Endothelial cell (in vitro differentiated cells): ENCODE measurements at regions not wholly inside any gene's neighbourhood (a gene's known extent, or its start where the extent isn't known, plus 50 kb on each side); places are given as distances from the start of the nearest gene placed in this dataset.

ENCODE experiments used
- DNase-seq: peaks from one replicate; pipeline ENCODE4 v3.0.0; 2021; ENCODE audit warnings: low spot score
- H3K27ac Mint-ChIP-seq: one replicate; pipeline ENCODE4 v1.8.0; 2021; ENCODE audit warnings: mixed read lengths, inconsistent platforms; ENCODE audit not compliant: unreplicated experiment
- H3K27me3 Mint-ChIP-seq: one replicate; pipeline ENCODE4 v1.8.0; 2021; ENCODE audit warnings: mild to moderate bottlenecking, moderate library complexity, mixed read lengths, inconsistent platforms; ENCODE audit not compliant: unreplicated experiment
- H3K36me3 Mint-ChIP-seq: one replicate; pipeline ENCODE4 v1.8.0; 2021; ENCODE audit warnings: mild to moderate bottlenecking, low read depth, mixed read lengths, inconsistent platforms; ENCODE audit not compliant: unreplicated experiment
- H3K4me1 Mint-ChIP-seq: one replicate; pipeline ENCODE4 v1.8.0; 2021; ENCODE audit warnings: mild to moderate bottlenecking, mixed read lengths, inconsistent platforms; ENCODE audit not compliant: unreplicated experiment
- H3K4me3 Mint-ChIP-seq: one replicate; pipeline ENCODE4 v1.8.0; 2021; ENCODE audit warnings: mild to moderate bottlenecking, mixed read lengths, inconsistent platforms; ENCODE audit not compliant: unreplicated experiment
- H3K9me3 Mint-ChIP-seq: one replicate; pipeline ENCODE4 v1.8.0; 2021; ENCODE audit warnings: mixed read lengths, inconsistent platforms; ENCODE audit not compliant: unreplicated experiment
- TF ChIP-seq, protein P1 (sequence below): fragments of 200-600 bp; sonication (generic); IDR thresholded peaks from one replicate; pipeline ENCODE4 v1.5.0; 2021; ENCODE audit warnings: antibody characterized with exemption; ENCODE audit not compliant: unreplicated experiment

DNA sequence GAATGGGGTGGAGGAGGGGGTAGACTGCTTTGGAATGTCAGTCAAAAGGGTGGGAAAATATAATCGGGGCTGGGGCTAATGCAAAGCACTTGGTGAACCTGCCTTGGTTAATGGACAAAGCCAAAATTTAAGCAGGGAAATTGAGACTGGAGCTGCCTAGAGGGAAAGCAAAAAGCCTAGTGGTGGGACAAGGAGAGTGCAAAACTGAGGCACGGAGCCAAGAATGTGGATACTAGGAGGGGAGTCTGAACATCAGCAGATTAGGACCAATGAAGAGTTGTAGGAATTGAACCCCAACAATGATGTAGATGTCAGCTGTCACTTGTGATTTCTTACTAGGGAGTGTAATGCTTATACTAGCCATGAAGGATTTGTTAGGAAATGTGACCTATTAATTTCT is 195.9 kb downstream of the MDFIC start:
- peaks cover 6% of the 10 kb centered on the region for H3K4me1 Mint-ChIP-seq

GRCh38 chr7:115116773-115117715 is 195.2 kb downstream of the MDFIC start:
- H3K4me1 Mint-ChIP-seq, result peaks cover under 1% of the 10 kb centered on the region
- TF ChIP-seq, protein P1, sequence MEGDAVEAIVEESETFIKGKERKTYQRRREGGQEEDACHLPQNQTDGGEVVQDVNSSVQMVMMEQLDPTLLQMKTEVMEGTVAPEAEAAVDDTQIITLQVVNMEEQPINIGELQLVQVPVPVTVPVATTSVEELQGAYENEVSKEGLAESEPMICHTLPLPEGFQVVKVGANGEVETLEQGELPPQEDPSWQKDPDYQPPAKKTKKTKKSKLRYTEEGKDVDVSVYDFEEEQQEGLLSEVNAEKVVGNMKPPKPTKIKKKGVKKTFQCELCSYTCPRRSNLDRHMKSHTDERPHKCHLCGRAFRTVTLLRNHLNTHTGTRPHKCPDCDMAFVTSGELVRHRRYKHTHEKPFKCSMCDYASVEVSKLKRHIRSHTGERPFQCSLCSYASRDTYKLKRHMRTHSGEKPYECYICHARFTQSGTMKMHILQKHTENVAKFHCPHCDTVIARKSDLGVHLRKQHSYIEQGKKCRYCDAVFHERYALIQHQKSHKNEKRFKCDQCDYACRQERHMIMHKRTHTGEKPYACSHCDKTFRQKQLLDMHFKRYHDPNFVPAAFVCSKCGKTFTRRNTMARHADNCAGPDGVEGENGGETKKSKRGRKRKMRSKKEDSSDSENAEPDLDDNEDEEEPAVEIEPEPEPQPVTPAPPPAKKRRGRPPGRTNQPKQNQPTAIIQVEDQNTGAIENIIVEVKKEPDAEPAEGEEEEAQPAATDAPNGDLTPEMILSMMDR, result no peak
- no peak overlapping the region for H3K27ac Mint-ChIP-seq
- H3K9me3 Mint-ChIP-seq, result no peaks in the 10 kb centered on the region
- H3K4me3 Mint-ChIP-seq, result no peak overlapping the region
- H3K36me3 Mint-ChIP-seq, result no peaks in the 10 kb centered on the region
- DNase-seq, result no peak
- H3K27me3 Mint-ChIP-seq, result no peaks in the 10 kb centered on the region

More for the DNA sequence above, 195.9 kb downstream of the MDFIC start:
- Mint-ChIP-seq H3K36me3 (no peaks in the 10 kb centered on the region), H3K4me3 (no peak overlapping the region), H3K27me3 (no peaks in the 10 kb centered on the region), H3K27ac (no peak overlapping the region), H3K9me3 (no peaks in the 10 kb centered on the region)
- TF ChIP-seq, protein P1, result no peak
- DNase-seq, result no peak

DNA sequence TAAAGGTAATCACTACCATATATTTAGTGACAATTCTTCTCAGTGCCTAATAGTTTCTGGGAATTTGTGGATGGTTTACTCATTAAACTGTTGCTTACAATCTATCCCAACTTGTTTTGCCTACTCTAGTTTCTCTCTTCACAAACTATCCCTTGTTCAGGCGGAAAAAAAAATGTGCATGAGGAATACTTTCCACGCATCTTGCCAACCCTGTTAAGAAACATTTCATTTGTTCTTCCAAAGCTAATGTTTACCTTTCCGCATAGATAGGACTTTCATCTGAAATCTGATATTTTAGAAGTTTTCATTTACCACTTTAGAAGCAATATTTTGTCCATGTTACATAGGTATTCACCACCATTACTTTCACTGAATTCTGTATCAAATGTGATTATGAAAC is 191.9 kb downstream of the MDFIC start:
- Mint-ChIP-seq H3K4me3 (no peak overlapping the region), H3K27ac (no peak overlapping the region), H3K36me3 (no peaks in the 10 kb centered on the region), H3K4me1 (no peaks in the 10 kb centered on the region), H3K27me3 (no peaks in the 10 kb centered on the region), H3K9me3 (no peaks in the 10 kb centered on the region)
- DNase-seq, result no peak
- TF ChIP-seq, protein P1, result no peak

DNA sequence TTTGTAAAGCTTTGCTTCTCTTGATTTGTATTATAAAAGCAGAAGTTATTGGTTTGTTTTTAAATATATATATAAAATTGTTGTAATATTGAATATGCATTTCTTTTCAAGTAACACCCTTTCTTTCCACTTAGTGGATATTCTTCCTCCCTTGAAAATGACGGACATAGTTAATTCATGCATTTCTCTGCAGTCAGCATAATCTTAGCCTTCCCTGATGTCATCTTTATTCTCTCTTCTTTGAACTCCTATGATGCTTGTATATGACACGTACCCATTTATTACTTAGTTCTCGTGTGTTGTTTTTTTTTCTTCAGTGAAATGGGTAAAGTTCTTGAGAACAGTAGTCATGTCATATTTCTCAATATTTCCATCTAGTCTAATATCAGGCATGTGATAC is 191.2 kb downstream of the MDFIC start:
- H3K36me3 Mint-ChIP-seq, result no peaks in the 10 kb centered on the region
- DNase-seq, result no peak
- H3K27ac Mint-ChIP-seq, result no peak overlapping the region
- H3K27me3 Mint-ChIP-seq, result no peaks in the 10 kb centered on the region
- no peak overlapping the region for H3K4me3 Mint-ChIP-seq
- TF ChIP-seq, protein P1, result no peak
- H3K4me1 Mint-ChIP-seq, result no peaks in the 10 kb centered on the region
- no peaks in the 10 kb centered on the region for H3K9me3 Mint-ChIP-seq

- no peak for DNase-seq
- H3K4me3 Mint-ChIP-seq, result no peak overlapping the region
- no peaks in the 10 kb centered on the region for H3K4me1 Mint-ChIP-seq
These were observed 188.6 kb downstream of the MDFIC start for GRCh38 chr7:115110523-115110922.

More at GRCh38 chr7:115110523-115110922, 188.6 kb downstream of the MDFIC start:
- no peaks in the 10 kb centered on the region for H3K9me3 Mint-ChIP-seq
- TF ChIP-seq, protein P1, result no peak
- no peaks in the 10 kb centered on the region for H3K36me3 Mint-ChIP-seq
- H3K27ac Mint-ChIP-seq, result no peak overlapping the region
- H3K27me3 Mint-ChIP-seq, result no peaks in the 10 kb centered on the region
